GM12865 (cell line): ENCODE measurements at regions not wholly inside any gene's neighbourhood (a gene's known extent, or its start where the extent isn't known, plus 50 kb on each side); places are given as distances from the start of the nearest gene placed in this dataset.
"Not testable (repeated sequence)": the region's sequence is repeated elsewhere in the genome, so short reads cannot be mapped to it uniquely, and the experiment has no call there.

Experiments
- DNase-seq: peaks from one replicate; pipeline ENCODE4 v3.0.0; 2010; ENCODE audit warnings: low read depth
- H3K4me3 ChIP-seq: 2 replicates; pipeline ENCODE4 v1.5.1; 2011; ENCODE audit warnings: mild to moderate bottlenecking, low read depth, low read length, control low read depth
- TF ChIP-seq, protein P1 (sequence below): IDR thresholded peaks from 2 replicates; pipeline ENCODE4 v1.5.1; 2011; ENCODE audit warnings: low read length, control low read depth, low read depth, inconsistent platforms; ENCODE audit not compliant: insufficient read depth; ENCODE audit errors: missing control alignments

DNA sequence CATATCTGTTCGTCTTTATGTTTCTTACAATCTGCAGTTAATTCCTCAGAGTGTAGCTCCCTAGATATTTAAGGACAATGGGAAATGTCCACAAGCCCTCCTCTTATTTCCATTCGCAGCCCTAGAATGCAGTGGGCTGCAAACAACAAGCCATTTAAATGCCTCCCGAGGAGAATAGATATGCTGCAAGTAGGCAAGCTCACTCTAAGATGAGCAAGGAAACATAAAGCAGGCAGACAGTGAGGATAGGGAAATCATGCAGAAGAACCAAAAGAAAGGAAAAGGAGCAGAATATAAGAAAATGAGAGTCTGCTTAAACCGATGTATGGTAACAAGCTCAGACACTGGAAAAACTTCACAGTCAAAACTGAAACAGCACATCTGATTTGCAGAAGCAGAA is 561.9 kb downstream of the GBE1 start:
- no peak overlapping the region for H3K4me3 ChIP-seq
- TF ChIP-seq, protein P1, sequence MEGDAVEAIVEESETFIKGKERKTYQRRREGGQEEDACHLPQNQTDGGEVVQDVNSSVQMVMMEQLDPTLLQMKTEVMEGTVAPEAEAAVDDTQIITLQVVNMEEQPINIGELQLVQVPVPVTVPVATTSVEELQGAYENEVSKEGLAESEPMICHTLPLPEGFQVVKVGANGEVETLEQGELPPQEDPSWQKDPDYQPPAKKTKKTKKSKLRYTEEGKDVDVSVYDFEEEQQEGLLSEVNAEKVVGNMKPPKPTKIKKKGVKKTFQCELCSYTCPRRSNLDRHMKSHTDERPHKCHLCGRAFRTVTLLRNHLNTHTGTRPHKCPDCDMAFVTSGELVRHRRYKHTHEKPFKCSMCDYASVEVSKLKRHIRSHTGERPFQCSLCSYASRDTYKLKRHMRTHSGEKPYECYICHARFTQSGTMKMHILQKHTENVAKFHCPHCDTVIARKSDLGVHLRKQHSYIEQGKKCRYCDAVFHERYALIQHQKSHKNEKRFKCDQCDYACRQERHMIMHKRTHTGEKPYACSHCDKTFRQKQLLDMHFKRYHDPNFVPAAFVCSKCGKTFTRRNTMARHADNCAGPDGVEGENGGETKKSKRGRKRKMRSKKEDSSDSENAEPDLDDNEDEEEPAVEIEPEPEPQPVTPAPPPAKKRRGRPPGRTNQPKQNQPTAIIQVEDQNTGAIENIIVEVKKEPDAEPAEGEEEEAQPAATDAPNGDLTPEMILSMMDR = no peak
- no peak for DNase-seq

DNA sequence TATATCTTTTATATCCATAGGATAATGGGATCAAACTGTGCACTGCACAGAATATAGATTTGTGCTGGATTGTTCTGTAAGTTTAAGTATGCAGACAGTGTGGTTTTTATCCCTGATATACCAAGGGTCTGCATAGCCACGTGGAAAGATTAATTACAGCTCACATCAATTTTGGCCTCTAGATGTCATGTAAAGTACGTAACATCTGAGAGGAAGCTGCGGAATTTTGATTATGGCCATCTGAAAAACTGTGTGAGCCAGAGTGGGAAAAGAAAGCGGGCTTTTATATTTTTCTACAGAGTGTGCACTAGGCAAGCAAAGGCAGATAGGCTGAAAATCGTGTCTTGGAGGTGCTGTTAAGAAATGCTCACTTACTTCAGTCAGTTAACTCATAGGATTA is 562.7 kb downstream of the GBE1 start:
- no peak overlapping the region for H3K4me3 ChIP-seq
- TF ChIP-seq, protein P1 = no peak
- no peak for DNase-seq

DNA sequence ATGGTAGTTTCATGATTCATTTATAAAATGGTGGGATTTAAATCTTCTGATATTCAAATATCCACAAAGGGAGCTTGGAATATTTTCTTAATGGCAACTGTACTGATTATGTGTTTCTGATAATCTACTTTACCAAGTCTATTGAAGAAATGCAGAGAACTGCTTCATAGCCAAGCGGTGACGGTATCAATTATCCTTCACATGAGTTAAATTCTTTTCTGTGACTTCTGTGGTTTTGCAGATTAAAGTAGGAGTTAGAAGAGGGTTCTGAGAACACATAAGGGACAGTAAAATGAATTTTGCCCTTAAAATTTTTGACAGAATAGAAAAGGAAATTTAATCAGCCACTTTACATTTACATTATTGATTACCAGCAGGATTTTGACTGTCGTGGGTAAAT is 563.2 kb downstream of the GBE1 start:
- H3K4me3 ChIP-seq = no peak overlapping the region
- TF ChIP-seq, protein P1 = no peak
- no peak for DNase-seq

DNA sequence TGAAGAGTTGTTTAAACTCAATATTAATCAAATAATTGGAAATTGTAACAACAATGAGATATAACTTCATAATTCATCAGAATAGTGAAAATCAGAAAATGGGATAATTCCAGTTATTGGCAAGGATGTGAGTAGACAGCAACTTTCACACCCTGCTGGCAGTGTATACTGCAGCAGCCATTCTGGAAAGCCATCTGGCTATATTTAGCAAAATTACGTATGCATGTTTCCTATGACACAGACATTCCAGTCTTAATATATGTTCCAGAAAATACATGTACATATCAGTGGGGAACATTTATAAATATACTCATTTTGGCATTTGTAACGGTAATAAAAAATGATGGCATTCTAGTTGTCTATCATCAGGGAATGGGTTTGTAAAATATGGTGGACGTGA is 564.1 kb downstream of the GBE1 start:
- no peak for DNase-seq
- H3K4me3 ChIP-seq = no peak overlapping the region
- TF ChIP-seq, protein P1 = no peak

DNA sequence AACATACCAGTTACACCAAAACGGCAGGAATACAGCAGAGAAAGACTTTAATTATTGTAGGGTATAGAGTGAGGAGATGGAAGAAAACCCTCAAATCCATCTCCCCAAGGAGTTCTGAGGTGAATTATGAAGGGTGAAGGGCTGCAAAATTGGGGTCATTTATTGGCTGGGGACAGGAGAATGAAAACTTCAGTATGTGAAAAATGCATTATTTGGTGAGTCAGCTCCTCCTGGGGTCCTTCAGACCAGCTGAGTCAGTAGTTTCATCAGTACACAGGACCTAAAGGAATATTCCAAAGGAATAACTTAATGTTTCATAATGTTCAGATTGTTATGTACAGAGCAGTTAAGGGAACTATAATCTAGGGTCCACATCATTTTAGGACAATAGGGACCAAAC is 566.0 kb downstream of the GBE1 start:
- DNase-seq = no peak
- TF ChIP-seq, protein P1 = no peak
- H3K4me3 ChIP-seq = no peak overlapping the region

DNA sequence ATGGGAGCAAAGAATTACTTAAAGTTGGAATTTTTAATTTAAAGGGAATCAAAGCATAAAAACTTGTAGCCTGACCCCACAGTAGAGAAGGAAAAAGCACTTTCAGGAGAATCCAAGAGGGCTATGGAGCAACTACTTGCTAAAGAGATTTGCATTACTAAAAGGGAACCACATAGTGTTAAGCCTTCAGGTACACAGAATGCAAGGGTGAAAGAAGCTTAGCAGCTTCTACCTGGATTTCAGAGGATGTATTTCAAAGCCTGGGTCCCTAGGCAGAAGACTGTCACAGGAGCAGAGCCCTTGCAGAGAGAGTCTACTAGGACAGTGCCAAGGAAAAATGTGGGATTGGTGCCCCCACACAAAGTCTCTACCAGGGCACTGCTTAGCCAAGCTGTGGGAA is 575.0 kb downstream of the GBE1 start:
- no peak for DNase-seq
- H3K4me3 ChIP-seq = no peak overlapping the region
- TF ChIP-seq, protein P1 = no peak

DNA sequence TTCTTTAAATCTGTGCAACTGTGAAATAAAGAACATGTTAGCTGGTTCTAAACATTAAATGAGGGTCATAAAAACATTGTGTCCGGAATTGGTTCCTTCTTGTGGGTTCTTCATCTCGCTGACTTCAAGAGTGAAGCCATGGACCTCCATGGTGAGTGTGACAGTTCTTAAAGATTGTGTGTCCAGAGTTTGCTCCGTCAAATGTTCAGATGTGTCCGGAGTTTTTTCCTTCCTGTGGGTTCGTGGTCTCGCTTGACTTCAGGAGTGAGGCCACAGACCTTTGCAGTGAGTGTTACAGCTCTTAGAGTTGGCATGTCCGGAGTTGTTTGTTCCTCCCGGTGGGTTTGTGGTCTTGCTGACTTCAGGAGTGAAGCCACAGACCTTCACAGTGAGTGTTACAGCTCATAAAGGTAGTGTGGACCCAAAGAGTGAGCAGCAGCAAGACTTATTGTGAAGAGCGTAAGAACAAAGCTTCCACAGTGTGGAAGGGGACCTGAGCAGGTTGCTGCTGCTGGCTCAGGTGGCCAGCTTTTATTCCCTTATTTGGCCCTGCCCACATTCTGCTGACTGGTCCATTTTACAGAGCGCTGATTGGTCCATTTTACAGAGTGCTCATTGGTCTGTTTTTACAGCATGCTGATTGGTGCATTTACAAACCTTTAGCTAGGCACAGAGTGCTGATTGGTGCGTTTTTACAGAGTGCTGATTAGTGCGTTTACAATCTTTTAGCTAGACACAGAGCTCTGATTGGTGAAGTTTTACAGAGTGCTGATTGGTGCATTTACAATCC is 579.2 kb downstream of the GBE1 start:
- not testable (repeated sequence) for DNase-seq, H3K4me3 ChIP-seq
